ENCODE measurements at regions not wholly inside any gene's neighbourhood (a gene's known extent, or its start where the extent isn't known, plus 50 kb on each side); places are given as distances from the start of the nearest gene placed in this dataset.

GRCh38 chr2:219958941-219959340 lies 331.5 kb downstream of the SLC4A3 start:
- no peak for DNase-seq

GRCh38 chr2:219959471-219959870 lies 332.0 kb downstream of the SLC4A3 start:
- no peak for DNase-seq

GRCh38 chr2:219961947-219962498 lies 334.6 kb downstream of the SLC4A3 start:
- peak; percentile 23 for DNase-seq

GRCh38 chr2:219962801-219963200 lies 335.4 kb downstream of the SLC4A3 start:
- DNase-seq, result no peak

- DNase-seq, result no peak
These were observed 338.1 kb downstream of the SLC4A3 start for GRCh38 chr2:219965287-219966194.

GRCh38 chr2:219967247-219968245 lies 340.1 kb downstream of the SLC4A3 start:
- peak; percentile 28 for DNase-seq

- DNase-seq, result no peak
These were observed 341.4 kb downstream of the SLC4A3 start for GRCh38 chr2:219968685-219969345.

- no peak for DNase-seq
These were observed 342.1 kb downstream of the SLC4A3 start for GRCh38 chr2:219969508-219969907.

GRCh38 chr2:219973136-219973535 lies 345.7 kb downstream of the SLC4A3 start:
- no peak for DNase-seq

- DNase-seq, result no peak
These were observed 349.4 kb downstream of the SLC4A3 start for GRCh38 chr2:219976871-219977270.

GRCh38 chr2:219980638-219981037 lies 353.2 kb downstream of the SLC4A3 start:
- DNase-seq, result no peak

- DNase-seq, result no peak
These were observed 356.4 kb downstream of the SLC4A3 start for GRCh38 chr2:219983836-219984235.

GRCh38 chr2:219985017-219985416 lies 357.6 kb downstream of the SLC4A3 start:
- DNase-seq, result no peak

GRCh38 chr2:219987830-219988229 lies 360.4 kb downstream of the SLC4A3 start:
- no peak for DNase-seq

GRCh38 chr2:219989744-219990143 lies 362.3 kb downstream of the SLC4A3 start:
- DNase-seq, result no peak

- DNase-seq, result no peak
These were observed 363.7 kb downstream of the SLC4A3 start for GRCh38 chr2:219991116-219991515.

- DNase-seq, result no peak
These were observed 368.0 kb downstream of the SLC4A3 start for GRCh38 chr2:219995399-219995798.

GRCh38 chr2:219995991-219996765 lies 368.7 kb downstream of the SLC4A3 start:
- no peak for DNase-seq

GRCh38 chr2:219997341-219997851 lies 370.0 kb downstream of the SLC4A3 start:
- peak; percentile 44 for DNase-seq

- no peak for DNase-seq
These were observed 370.7 kb downstream of the SLC4A3 start for GRCh38 chr2:219998107-219998506.

GRCh38 chr2:219998714-219999227 lies 371.3 kb downstream of the SLC4A3 start:
- DNase-seq, result no peak
